HepG2 (cell line): ENCODE measurements at regions not wholly inside any gene's neighbourhood (a gene's known extent, or its start where the extent isn't known, plus 50 kb on each side); places are given as distances from the start of the nearest gene placed in this dataset.

Experiments
- ZNF263 ChIP-seq: sonication (generic); formaldehyde crosslinking; IDR thresholded peaks from 2 replicates; pipeline ENCODE4 v1.4.0; 2020; ENCODE audit warnings: missing genetic modification reagents
- TF ChIP-seq, protein P1 (sequence below): sonication (generic); formaldehyde crosslinking; IDR thresholded peaks from 2 replicates; pipeline ENCODE4 v1.5.0; 2020; ENCODE audit warnings: mild to moderate bottlenecking, missing genetic modification reagents, moderate library complexity

DNA sequence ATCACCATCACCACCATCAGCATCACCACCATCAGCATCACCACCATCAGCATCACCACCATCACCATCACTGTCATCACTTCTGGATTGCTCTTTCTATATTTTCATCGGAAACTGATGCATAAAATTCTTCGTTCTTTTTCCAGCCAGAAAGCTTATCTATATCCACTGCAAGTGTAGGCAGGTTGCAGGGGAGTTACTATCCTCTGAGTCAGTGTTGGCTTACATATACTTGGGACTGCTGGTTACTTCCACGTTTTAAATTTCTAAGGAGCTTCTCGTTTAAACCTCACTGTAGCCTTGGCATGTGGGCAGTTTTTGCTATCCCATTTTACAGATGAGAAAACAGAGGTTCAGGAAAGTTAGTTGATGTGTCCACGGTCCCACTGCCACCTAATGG lies 66.1 kb downstream of the FOXL3 start:
- no peak for TF ChIP-seq ZNF263 (CRISPR knock-in tag)
- TF ChIP-seq, protein P1, sequence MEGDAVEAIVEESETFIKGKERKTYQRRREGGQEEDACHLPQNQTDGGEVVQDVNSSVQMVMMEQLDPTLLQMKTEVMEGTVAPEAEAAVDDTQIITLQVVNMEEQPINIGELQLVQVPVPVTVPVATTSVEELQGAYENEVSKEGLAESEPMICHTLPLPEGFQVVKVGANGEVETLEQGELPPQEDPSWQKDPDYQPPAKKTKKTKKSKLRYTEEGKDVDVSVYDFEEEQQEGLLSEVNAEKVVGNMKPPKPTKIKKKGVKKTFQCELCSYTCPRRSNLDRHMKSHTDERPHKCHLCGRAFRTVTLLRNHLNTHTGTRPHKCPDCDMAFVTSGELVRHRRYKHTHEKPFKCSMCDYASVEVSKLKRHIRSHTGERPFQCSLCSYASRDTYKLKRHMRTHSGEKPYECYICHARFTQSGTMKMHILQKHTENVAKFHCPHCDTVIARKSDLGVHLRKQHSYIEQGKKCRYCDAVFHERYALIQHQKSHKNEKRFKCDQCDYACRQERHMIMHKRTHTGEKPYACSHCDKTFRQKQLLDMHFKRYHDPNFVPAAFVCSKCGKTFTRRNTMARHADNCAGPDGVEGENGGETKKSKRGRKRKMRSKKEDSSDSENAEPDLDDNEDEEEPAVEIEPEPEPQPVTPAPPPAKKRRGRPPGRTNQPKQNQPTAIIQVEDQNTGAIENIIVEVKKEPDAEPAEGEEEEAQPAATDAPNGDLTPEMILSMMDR (CRISPR knock-in tag): no peak
